NCI-H1436 (cell line): ENCODE measurements at regions not wholly inside any gene's neighbourhood (a gene's known extent, or its start where the extent isn't known, plus 50 kb on each side); places are given as distances from the start of the nearest gene placed in this dataset.
"Not testable (repeated sequence)": the region's sequence is repeated elsewhere in the genome, so short reads cannot be mapped to it uniquely, and the experiment has no call there.

Experiments used
- DNase-seq: peaks from one replicate; lab custom pipeline; 2025; lab: John Stamatoyannopoulos, UW

- DNase-seq, result peak; percentile 12
Observed at GRCh38 chr5:68661237-68661636, 432.6 kb upstream of the SLC30A5 start.

- DNase-seq, result no peak
Observed at GRCh38 chr5:68662804-68663307, 431.0 kb upstream of the SLC30A5 start.

- no peak for DNase-seq
Observed at GRCh38 chr5:68669864-68670575, 423.8 kb upstream of the SLC30A5 start.

- no peak for DNase-seq
Observed at GRCh38 chr5:68673106-68673822, 420.6 kb upstream of the SLC30A5 start.

- no peak for DNase-seq
Observed at GRCh38 chr5:68673823-68674180, 420.0 kb upstream of the SLC30A5 start.

GRCh38 chr5:68679041-68679440 lies 414.8 kb upstream of the SLC30A5 start:
- DNase-seq, result no peak

DNA sequence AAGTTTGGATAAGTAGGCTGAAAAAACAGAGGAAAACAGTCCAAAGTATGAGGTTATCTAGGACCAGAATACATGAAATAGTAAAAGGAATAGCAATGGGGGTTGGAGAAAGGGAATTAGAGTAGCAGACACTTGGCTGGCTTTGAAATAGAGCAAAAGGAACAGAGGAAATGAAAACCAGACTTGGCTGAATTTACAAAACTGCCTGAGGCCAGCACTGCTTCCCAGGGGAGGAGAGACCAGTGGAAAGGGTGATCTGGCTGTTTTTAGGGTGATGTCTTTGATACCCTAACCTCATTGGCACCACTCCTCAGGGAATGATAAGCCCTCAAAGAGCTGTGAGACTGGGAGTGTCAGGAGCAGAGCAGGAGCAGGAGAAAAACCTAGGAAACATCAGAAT lies 413.4 kb upstream of the SLC30A5 start:
- DNase-seq, result no peak

DNA sequence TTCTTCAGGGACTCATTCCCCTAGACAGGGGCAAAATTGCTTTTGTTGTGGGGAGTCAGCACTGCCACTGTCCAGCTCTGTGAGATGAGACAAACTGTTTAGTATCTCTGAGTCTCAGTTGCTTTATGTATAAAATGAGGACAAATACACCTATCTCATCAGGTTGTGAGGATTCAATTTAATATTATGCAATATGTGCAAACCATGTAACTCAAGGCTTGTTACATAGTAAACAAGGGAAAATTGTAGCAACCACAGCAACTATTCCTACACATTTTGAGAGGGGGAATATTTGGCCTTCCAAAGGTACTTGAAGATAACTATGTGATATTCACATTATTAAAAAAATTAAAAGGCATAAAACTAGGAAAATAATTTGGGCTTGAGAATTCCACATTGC lies 411.9 kb upstream of the SLC30A5 start:
- DNase-seq, result no peak

DNA sequence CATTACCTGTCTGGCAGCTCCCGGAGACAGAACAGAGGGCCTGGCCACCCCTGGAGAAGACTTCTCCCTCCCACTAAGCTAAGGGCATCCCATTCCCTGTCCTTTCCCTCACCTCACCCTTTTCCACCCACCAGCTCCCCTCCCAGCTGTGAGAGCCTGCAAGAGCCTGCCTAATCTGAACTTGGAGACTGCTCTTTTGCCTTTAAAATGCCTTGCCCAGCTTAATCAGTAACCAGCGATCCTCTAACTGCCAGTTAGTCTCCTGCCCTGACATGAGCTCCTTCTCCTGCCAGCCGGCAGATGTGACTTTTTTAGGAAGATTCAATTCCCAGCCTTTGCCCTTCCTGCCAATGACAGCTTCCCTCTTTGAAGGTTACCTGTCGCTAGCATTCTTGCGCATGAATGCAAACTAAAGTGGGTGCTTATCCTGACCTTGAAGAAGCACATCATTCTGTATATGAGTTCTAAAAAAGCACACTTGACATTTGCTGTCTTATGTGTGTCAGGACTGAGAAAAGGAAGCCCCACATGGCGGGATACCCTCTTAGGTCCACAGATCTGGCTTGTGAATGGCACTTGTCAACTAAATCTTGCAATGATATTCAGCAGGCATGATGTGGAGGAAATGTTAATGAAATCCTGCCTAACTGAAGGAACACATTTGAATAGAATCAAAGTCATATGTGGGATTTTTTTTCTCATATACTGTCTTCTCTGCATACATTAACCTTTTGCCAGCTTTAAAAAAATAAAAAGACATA lies 411.2 kb upstream of the SLC30A5 start:
- DNase-seq, result no peak

GRCh38 chr5:68683632-68684036 lies 410.2 kb upstream of the SLC30A5 start:
- no peak for DNase-seq

DNA sequence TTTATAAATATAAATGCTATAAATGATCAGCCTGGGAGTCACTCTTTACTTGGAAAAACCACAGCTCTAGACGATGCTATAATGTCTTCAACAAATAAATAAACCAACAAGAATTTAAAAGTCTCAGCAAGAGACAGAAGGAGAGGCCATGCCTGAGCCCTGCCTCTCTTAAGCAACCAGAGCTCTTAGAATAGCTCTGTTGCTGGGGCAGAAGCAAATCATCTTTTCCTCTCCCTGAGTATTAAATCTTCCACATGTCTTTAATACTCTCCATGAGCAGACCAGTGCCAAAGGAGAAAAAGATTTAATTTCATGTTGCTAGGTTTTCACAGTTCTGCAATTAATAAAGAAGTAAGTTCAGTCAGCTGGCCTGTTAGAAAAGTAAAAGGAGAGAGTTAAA lies 408.0 kb upstream of the SLC30A5 start:
- DNase-seq, result no peak

- no peak for DNase-seq
Observed at GRCh38 chr5:68688547-68688946, 405.3 kb upstream of the SLC30A5 start.

DNA sequence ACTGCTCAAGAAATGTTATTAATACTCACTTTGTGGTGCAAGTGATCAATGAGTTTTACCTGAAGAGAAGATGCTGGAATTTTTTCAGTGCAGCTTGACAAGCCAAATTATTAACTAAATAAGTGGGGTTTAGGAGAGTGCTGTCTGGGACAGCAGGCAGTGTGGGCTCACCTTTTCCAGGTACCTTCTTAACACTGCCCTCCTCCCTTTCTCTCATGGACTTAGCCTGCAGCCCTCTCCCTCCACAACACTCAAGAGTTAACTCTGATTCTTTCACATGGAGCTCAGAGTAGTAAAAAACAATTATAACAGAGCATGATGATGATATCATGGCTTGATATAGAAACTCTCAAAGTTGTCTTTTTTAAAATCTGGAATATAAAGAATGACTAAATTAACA lies 404.8 kb upstream of the SLC30A5 start:
- DNase-seq, result no peak

GRCh38 chr5:68691874-68692273 lies 401.9 kb upstream of the SLC30A5 start:
- DNase-seq, result not testable (repeated sequence)

DNA sequence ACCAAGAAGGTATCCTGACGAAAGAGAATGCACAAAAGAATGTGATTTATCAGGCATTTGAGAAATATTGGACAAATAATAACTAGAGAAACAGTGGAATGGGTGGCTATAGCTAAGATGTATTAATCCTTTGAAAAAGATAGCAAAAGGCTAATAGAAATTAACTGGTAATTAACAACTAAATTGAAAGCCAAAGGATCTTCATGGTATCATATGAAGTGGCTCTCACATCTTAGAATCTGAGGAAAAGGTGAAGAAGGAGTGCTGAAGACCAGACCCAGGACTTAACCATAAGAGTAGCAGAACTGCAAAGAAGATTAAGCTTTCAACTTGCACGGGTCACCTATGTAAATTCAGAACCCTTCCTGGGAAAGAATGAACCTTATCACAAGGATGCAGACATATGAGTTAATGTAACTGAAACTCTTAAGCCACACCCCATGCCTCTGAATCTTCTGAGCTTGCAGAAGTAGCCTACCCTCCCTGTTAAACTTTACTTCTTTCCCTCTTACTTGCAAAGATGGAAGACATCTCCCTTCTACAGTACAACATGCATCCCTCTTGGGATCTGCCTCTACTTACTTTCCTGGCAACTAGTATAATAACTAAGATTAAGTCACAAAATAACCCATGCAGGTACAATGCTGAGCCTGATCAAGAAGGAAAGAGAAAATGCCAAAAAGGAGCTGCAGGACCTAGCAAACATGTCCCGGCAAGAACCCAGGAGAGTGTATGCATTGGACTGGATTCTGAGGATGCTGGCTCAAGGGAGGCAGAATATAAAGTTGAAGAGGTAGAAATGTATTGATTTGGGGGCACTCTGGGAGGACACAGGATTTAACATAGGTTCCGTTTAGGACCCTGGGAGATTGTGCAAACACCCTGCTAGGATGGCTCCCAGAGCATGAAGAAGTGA lies 395.5 kb upstream of the SLC30A5 start:
- DNase-seq, result no peak

- DNase-seq, result no peak
Observed at GRCh38 chr5:68699966-68700365, 393.8 kb upstream of the SLC30A5 start.

DNA sequence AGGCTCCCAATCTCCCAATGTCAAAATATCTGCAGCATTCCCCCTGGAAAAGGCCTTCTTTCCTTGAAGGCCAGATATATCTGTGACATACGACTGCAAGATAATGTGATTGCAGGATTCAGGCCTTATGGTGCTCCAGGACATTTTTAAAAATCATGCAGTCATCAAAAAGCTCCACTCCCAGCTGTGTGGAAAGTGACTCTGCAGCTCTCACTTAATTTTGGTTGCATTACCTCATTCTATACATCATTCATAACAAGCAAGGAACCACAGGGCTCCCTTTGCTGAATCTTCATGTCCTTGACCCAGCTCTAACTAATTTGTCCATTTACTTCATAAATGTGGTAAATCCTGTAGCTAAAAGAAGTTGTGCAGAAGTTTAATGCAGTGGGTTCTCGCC lies 386.2 kb upstream of the SLC30A5 start:
- DNase-seq, result no peak

DNA sequence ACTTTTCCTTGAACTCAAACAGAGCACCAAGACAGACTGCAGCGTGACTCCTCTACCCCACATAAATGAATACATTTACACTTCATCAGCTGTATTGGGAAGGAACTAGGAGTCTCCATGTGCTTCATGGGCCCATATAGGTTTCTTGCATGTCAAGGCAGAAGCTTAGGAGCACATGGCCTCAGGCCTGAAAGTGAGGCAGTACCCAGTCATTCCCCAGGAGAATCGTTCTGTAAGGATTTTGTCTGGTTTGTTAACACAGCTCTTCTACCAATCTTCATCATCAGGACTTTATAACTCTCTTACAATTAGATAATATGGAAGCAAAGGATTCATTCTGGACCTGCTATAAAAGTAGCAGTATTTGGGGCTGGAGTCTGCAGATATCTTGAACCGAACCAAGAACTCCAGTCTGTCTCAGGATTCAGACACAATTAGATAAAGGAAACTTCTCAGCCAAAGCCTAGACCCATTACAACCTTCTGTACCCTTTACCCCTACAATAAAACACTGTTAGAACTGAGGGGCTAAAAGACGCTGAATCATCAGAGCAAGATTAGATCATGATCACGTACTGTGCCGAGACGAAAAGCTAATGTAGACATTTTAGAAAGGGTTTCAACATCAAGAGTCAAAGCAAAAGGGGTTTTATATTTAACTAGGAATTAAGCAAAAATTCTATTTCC lies 385.5 kb upstream of the SLC30A5 start:
- DNase-seq, result no peak

DNA sequence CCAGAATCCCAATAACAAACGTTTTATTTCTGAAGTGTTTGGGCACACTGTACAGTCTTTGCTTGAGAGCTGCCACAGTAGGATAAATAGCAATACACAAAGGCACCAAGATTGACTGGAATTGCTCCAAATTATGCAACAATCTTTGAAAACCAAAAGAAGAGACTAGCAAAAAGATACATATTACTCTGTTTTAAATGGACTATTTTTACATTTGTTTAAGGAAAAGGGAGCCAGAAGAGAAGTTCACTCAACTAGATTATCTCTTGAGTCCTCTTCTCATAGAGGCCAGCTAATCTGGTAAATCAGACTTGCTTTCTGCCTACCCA lies 385.0 kb upstream of the SLC30A5 start:
- no peak for DNase-seq

DNA sequence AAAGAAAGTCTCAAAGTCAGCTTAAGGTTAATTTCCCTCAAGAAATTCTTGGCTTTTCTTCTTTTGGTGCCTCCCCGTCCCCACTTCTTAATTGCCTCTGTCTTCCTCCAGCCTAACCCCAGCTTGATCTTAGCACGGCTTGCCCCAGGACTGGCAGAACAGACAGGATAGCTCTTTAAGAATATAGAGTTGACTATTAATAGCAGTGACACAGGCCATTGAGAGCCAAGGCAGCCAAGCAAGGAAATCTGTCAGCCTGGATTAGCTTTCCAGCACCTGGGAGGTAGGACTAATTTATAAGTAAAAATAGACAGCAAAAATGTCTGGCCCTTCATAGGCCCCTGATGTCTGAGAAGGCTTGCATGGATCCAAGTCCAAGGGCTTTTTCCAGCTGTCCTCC lies 384.6 kb upstream of the SLC30A5 start:
- no peak for DNase-seq

DNA sequence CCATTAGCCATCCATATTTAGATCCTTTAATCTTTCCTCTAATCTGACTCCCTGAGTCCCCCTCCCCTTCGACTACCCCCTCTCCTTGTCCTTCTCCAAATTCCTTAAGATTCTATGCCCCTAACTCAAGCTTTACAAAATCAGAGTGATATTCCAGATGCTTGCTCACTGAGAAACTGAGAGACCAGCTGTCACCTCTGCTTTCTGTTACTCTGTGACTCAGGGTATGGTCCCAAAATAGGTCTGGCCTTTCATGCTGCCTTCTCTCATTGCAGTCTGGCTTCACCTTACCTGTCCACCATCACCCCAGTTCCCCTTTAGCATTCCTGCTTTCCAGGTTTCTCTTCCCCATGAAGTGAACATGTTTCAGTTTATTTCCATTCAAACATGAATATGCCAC lies 383.3 kb upstream of the SLC30A5 start:
- no peak for DNase-seq
